Pancreas (tissue), 10 donors: ENCODE measurements at regions not wholly inside any gene's neighbourhood (a gene's known extent, or its start where the extent isn't known, plus 50 kb on each side); places are given as distances from the start of the nearest gene placed in this dataset.

Experiments used
- ATAC-seq, 4 donors: fragments of 200-7000 bp; cut with Tn5 transposase; one replicate each; pipeline versions ENCODE4 v1.8.0 to v1.9.1; 2020; ENCODE audit warnings: mild to moderate bottlenecking in 4 of 4, moderate library complexity in 4 of 4
- DNase-seq, 6 donors: peaks; one replicate each; pipeline ENCODE4 v3.0.0-alpha.2; 2020
- FAIRE-seq: peaks from 2 replicates; lab custom pipeline; 2012; peaks lifted over from hg19 to GRCh38; lab: Jason Lieb, UNC
- H3K27ac ChIP-seq, 4 donors: fragments of 200-600 bp; sonication (generic); 1 replicate in 3 of 4; 2 replicates in 1 of 4; pipeline versions ENCODE4 v1.5.0 to v1.8.0; 2020
- H3K27me3 ChIP-seq, 4 donors: fragments of 200-600 bp; one replicate each; pipeline ENCODE4 v1.8.0; 2021
- H3K36me3 ChIP-seq, 3 donors: fragments of 200-600 bp; sonication (generic) in 1 of 3; one replicate each; pipeline versions ENCODE4 v1.5.0 to v1.8.0; 2020 to 2021
- H3K4me1 ChIP-seq, 3 donors: fragments of 200-600 bp; one replicate each; pipeline ENCODE4 v1.8.0; 2021
- H3K4me3 ChIP-seq, 4 donors: fragments of 200-600 bp; sonication (generic) in 2 of 4; one replicate each; pipeline versions ENCODE4 v1.5.0 to v1.8.0; 2020 to 2021
- H3K9me3 ChIP-seq, 4 donors: fragments of 200-600 bp; one replicate each; pipeline ENCODE4 v1.8.0; 2021
- CTCF ChIP-seq, 4 donors: fragments of 200-600 bp; sonication (generic) in 3 of 4; IDR thresholded peaks; one replicate each; pipeline versions ENCODE4 v1.5.0 to v1.8.0; 2021; ENCODE audit warnings: antibody characterized with exemption in 4 of 4
- WGBS, 2 donors: extraction: QIAGEN DNeasy Blood & Tissue Kit; methylation state at CpG; one replicate each; pipeline ENCODE4 v1.1.7; 2013; 5-methylcytosine and 5-hydroxymethylcytosine counted together
- intact Hi-C, 3 donors: fragments of 100-400 bp; cut with DNase I; formaldehyde crosslinking; loops; one replicate each; pipeline versions ENCODE4 v1.11.1 to v1.14.2; 2022
- donor health status: healthy with polysubstance abuse.
- donor health status: DM: no; HTN: no; CAD: no; lungs with moderate emphysema.
- donor health status: DM: no; HTN: no; CAD: no.
- donor health status: control.
- donor health status: control.
- donor health status: Bipolar disorder and iron deficiency.
- donor health status: DM: yes; HTN: yes; CAD: no.
- donor health status: DM: no; HTN: no; CAD: no.
- donor health status: DM: no; HTN: no; CAD: no.
- donor health status: DM: yes; HTN: yes; CAD: no.

DNA sequence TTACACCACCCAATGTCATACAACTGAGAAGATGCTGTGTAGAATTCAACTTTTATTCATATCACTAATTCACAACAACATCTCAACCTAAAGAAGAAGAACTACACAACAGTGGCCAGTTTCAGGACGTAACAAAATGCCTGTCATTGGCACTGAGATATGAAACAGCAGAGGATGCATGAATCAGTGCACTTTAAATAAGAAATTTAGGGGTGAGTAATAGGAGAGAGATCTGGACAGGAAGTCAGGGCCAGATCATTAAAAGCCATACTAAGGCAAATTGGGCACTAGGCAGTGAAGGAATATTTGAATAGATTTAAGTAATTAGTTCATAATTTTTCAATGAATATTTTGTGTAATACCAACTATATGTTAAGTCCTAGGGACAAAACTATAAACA is 510.5 kb downstream of the PLPP3 start:
- H3K4me3 ChIP-seq, result no peak overlapping the region
- no peak for TF ChIP-seq CTCF (IDR thresholded peaks at IDR 0.05)
- WGBS, 2 donors, result 64 to 74% methylated on average over 1 of the region's 1 CpG
- H3K36me3 ChIP-seq, result no peaks in the 10 kb centered on the region
- no peaks in the 10 kb centered on the region for H3K9me3 ChIP-seq
- peaks cover 0 to 5% (median 4%) of the 10 kb centered on the region in 3 donors for H3K4me1 ChIP-seq
- no peak for FAIRE-seq
- H3K27me3 ChIP-seq, result no peaks in the 10 kb centered on the region
- no peak overlapping the region for H3K27ac ChIP-seq
- no peak for ATAC-seq
- intact Hi-C loops, result no loop called here
- DNase-seq, result no peak

DNA sequence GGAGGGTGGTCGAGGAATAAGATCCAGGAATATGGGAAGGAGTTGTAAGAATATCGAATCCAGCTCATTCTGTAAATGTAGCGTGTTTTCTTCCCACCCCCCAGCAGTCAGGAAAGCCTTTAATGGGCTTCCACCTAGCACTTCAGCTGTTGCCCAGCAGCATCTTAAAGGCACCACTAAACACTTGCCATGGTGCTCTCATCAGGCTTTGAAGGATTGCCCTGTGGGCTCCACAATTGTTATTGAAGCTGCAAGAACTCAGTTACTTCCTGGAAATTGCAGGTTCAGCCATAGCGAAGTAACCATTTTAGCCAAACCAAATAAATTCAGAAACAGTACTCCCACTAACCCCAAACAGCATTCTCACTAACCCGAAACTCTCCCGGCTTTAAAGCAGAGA is 511.2 kb downstream of the PLPP3 start:
- Histone ChIP-seq H3K4me3 (no peak overlapping the region), H3K27me3 (no peaks in the 10 kb centered on the region), H3K36me3 (no peaks in the 10 kb centered on the region), H3K27ac (no peak overlapping the region), H3K4me1 (no peaks in the 10 kb centered on the region), H3K9me3 (no peaks in the 10 kb centered on the region)
- 78 to 87% methylated on average over 6 of the region's 6 CpGs for WGBS, 2 donors
- intact Hi-C loops, result no loop called here
- FAIRE-seq (no peak), DNase-seq (no peak), ATAC-seq (peak in 2 of 4 donors; percentile 48 to 62)
- no peak for TF ChIP-seq CTCF (IDR thresholded peaks at IDR 0.05)

DNA sequence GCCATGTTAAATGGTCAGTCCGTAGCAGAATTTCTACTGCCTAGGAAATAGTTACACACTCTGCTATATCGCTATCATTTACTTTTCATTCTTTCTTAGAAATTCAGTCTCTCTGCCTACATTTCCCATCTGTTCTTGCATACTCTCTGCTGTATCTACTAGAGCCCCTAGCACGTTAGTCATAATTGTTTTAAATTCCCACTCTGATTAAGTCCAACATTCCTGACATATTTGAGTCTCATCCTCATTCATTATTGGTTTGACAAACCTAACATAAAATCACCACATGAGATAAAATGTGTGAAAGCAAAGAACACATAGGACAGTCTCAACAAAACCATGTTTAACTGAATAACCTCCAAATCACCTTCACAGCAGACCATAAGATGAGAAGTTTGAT is 513.6 kb downstream of the PLPP3 start:
- intact Hi-C loops, result no loop called here
- no peak overlapping the region for H3K27ac ChIP-seq
- no peaks in the 10 kb centered on the region for H3K4me1 ChIP-seq
- no peaks in the 10 kb centered on the region for H3K36me3 ChIP-seq
- no peaks in the 10 kb centered on the region for H3K27me3 ChIP-seq
- FAIRE-seq (no peak), ATAC-seq (no peak), DNase-seq (no peak)
- 59 to 76% methylated on average over 3 of the region's 3 CpGs for whole genome bisulfite sequencing, 2 donors
- no peak overlapping the region for H3K4me3 ChIP-seq
- no peaks in the 10 kb centered on the region for H3K9me3 ChIP-seq
- TF ChIP-seq CTCF (IDR thresholded peaks at IDR 0.05), result no peak

GRCh38 chr1:56064705-56065104 is 514.7 kb downstream of the PLPP3 start:
- TF ChIP-seq CTCF (IDR thresholded peaks at IDR 0.05), result no peak
- Histone ChIP-seq H3K36me3 (no peaks in the 10 kb centered on the region), H3K4me3 (no peak overlapping the region), H3K27me3 (no peaks in the 10 kb centered on the region), H3K27ac (no peak overlapping the region), H3K4me1 (no peaks in the 10 kb centered on the region), H3K9me3 (no peaks in the 10 kb centered on the region)
- no peak for ATAC-seq
- DNase-seq, result no peak
- intact Hi-C loops, result no loop called here
- FAIRE-seq, result no peak
- WGBS, 2 donors, result 72 to 77% methylated on average over 3 of the region's 3 CpGs

DNA sequence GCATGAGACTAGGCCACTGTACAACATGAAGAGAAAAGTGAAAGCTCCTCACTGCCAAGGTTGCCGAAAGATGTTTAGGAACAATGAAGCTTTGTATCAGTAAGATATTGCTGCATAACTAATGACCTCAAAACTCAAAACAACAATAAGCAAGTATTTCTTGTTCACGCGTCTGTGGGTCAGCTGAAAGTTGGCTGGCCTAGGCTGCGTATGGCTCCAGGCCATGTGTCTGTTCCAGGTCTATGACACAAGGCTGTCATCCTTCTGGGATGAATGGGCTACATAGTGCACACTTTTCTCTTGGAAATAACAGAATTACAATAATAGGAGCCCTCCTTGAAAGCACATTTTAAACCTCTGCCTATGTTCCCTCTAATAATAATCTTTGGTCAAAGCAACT is 515.9 kb downstream of the PLPP3 start:
- TF ChIP-seq CTCF (IDR thresholded peaks at IDR 0.05), result no peak
- no peak for ATAC-seq
- Histone ChIP-seq H3K4me1 (no peaks in the 10 kb centered on the region), H3K4me3 (no peak overlapping the region), H3K9me3 (no peaks in the 10 kb centered on the region), H3K27ac (no peak overlapping the region), H3K27me3 (no peaks in the 10 kb centered on the region), H3K36me3 (no peaks in the 10 kb centered on the region)
- no peak for FAIRE-seq
- 75 to 90% methylated on average over 4 of the region's 4 CpGs for WGBS, 2 donors
- no peak for DNase-seq
- intact Hi-C loops, result no loop called here
